ENCODE measurements at regions not wholly inside any gene's neighbourhood (a gene's known extent, or its start where the extent isn't known, plus 50 kb on each side); places are given as distances from the start of the nearest gene placed in this dataset.

GRCh38 chr19:31801611-31802010, 452.4 kb upstream of the TSHZ3 start:
- no peak for TF ChIP-seq EZH2 (IDR thresholded peaks at IDR 0.05; ENCODE audit: insufficient read depth, low read length)
- no peak for TF ChIP-seq CTCF (IDR thresholded peaks at IDR 0.05; ENCODE audit: insufficient read depth, low read depth, low read length)

Measured in astrocyte (in vitro differentiated cells and primary cell).